ENCODE measurements at regions not wholly inside any gene's neighbourhood (a gene's known extent, or its start where the extent isn't known, plus 50 kb on each side); places are given as distances from the start of the nearest gene placed in this dataset.

DNA sequence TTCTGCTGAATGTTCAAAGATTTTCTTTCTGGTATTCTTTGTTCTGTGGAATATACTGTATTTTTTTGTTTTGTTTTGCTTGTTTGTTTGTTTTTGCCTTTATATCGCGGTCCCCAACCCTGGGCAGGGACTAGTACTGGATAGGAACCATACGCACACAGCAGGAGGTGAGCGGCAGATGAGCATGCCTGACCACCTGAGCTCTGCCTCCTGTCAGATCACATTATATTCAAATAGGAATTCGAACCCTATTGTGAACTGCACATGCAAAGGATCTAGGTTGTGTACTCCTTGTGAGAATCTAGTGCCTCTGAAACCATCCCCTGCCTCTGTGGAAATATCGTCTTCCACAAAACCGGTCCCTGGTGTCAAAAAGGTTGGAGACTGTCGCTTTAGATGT is 83.3 kb upstream of the ANO3 start:
- no peak for DNase-seq (ENCODE audit: low read depth)
- no peak overlapping the region for H3K4me3 ChIP-seq (ENCODE audit: low read depth, low read length)
- TF ChIP-seq, protein P1, sequence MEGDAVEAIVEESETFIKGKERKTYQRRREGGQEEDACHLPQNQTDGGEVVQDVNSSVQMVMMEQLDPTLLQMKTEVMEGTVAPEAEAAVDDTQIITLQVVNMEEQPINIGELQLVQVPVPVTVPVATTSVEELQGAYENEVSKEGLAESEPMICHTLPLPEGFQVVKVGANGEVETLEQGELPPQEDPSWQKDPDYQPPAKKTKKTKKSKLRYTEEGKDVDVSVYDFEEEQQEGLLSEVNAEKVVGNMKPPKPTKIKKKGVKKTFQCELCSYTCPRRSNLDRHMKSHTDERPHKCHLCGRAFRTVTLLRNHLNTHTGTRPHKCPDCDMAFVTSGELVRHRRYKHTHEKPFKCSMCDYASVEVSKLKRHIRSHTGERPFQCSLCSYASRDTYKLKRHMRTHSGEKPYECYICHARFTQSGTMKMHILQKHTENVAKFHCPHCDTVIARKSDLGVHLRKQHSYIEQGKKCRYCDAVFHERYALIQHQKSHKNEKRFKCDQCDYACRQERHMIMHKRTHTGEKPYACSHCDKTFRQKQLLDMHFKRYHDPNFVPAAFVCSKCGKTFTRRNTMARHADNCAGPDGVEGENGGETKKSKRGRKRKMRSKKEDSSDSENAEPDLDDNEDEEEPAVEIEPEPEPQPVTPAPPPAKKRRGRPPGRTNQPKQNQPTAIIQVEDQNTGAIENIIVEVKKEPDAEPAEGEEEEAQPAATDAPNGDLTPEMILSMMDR (IDR thresholded peaks at IDR 0.05; ENCODE audit: control insufficient read depth, extremely low read depth, insufficient read depth), result no peak

DNA sequence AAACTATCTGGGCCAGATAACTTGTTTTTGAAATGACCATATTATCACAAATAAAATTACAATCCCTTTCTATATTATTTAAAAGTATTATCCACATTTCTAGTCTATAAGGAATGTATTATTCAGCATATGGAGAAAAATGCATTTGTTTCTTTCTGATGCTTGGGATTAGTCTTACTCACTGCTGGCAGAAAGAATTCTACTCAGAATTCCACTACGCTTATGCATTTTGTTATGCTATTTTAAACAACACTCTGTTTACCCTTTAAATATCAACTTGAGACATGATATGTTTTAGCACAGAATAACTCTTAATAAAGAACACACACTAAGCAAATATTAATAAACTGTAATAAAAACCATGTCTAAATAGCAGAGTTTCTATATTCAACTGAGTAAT is 77.6 kb upstream of the ANO3 start:
- H3K4me3 ChIP-seq (ENCODE audit: low read depth, low read length), result no peak overlapping the region
- TF ChIP-seq, protein P1 (IDR thresholded peaks at IDR 0.05; ENCODE audit: control insufficient read depth, extremely low read depth, insufficient read depth), result no peak
- DNase-seq (ENCODE audit: low read depth), result no peak

DNA sequence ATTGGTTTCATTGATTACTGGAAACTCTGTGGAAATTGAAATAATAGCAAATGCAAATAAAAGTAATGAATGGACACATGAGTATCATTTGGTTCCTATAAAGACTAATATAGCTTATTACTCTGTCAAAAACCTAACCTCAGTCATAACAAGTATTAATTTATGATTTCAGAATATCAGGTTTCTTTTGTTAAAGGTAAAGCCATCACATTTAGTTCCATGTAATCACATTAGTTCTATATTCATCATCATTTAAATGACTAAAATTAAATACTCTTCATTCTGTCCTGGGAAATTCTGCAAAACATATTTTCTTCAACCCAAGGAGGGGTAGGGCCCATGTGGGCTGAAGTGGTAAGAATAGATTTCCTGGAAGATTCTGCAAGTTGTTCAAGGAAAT is 68.2 kb upstream of the ANO3 start:
- TF ChIP-seq, protein P1 (IDR thresholded peaks at IDR 0.05; ENCODE audit: control insufficient read depth, extremely low read depth, insufficient read depth), result no peak
- H3K4me3 ChIP-seq (ENCODE audit: low read depth, low read length), result no peak overlapping the region
- DNase-seq (ENCODE audit: low read depth), result no peak

DNA sequence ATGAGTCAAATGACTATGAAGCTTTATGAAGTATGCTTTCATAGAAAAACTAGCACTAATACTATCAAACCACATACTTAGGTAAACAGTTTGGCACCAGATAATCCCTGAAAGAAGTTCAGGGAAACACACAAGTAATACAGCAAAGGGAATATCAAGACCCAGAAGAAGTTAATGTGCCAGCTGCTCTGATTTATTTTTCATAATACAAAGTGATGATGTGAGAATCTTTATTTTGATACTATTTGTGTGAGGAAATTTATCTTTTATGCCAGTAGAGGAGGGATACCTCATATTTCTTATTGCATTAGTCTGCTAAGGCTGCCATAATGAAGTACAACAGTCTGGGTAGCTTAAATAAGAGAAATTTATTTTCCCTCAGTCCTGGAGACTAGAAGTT is 67.7 kb upstream of the ANO3 start:
- no peak overlapping the region for H3K4me3 ChIP-seq (ENCODE audit: low read depth, low read length)
- TF ChIP-seq, protein P1 (IDR thresholded peaks at IDR 0.05; ENCODE audit: control insufficient read depth, extremely low read depth, insufficient read depth), result no peak
- DNase-seq (ENCODE audit: low read depth), result no peak

DNA sequence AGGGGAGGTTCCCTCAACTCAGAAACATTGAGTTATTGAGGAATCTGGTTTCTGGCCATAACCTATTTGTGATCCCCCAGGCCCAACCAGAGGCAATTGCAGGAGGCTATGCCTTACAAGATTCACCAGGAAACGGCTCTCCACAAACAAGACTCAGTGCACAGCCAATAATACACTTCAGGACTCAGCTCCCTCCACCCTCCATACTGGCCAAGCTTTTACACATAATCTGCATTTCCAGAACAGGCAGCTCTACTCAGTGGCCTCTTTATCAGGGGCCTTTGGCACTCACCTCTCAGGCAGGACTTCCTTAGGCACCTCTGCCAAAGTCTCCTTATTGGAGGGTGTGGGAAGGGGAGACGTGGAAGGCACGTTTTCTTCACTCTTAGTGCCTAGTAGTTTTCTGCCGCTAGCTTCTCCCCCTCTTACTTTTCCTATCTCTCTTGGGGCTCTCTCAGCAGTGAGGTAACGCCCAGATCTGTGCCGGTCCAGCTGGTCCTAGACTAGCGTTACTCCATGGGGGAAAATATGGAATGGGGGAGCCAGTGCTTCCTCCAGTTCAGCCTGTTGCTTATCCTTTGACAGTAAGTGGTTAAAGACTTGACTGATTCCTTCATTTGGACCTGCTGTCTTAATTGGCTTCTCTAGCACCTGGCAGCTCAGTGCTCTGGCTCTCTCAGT is 62.8 kb upstream of the ANO3 start:
- no peak for DNase-seq (ENCODE audit: low read depth)
- TF ChIP-seq, protein P1 (IDR thresholded peaks at IDR 0.05; ENCODE audit: control insufficient read depth, extremely low read depth, insufficient read depth), result no peak
- no peak overlapping the region for H3K4me3 ChIP-seq (ENCODE audit: low read depth, low read length)

DNA sequence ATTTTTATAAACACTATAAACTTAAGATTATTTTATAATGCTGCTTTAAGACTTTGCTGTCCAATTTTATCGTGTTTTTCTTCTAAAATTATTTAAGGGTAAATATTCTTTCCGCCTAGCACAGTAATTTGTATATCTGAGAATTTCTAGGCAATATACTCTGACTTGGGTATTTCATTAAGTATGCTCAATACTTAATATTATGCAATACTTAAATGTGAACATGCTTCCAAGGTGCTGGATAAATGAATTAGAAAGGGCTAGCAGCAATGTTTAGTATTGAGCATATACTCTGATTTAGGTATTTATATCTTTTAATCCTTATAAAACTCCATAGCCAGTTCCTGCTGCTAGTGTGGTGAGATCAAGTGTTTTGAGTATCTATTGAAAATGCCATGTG is 60.3 kb upstream of the ANO3 start:
- DNase-seq (ENCODE audit: low read depth), result no peak
- no peak overlapping the region for H3K4me3 ChIP-seq (ENCODE audit: low read depth, low read length)
- TF ChIP-seq, protein P1 (IDR thresholded peaks at IDR 0.05; ENCODE audit: control insufficient read depth, extremely low read depth, insufficient read depth), result no peak

DNA sequence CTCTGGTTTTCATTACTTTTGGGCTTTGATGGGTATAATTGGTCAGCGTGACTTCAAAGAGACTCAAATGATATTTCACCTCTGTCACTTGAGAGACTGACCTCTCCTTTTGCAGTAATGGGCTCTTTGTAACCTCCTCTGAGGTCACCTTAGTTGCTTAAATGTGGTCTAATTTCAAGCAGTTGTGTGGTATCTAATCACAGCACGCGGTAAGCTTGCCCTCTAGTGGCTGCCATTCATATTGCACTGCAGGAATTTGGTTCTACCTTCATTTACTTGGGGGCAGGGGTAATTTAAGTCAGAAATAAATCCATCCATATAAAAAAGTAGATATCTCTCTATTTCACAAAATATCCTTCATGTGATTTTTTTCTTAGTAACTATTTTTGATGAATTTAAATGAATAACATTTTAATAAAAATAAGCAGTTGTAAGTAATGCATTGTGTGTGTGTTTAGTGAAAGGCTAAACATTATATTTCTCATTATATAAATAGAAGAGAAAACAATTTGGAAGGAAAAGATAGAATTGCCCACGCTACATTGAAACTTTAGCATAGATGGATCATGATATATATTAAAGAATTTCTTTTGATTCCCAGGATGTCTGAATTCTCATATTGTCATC is 55.0 kb upstream of the ANO3 start:
- DNase-seq (ENCODE audit: low read depth), result peak; percentile 40
- no peak overlapping the region for H3K4me3 ChIP-seq (ENCODE audit: low read depth, low read length)
- TF ChIP-seq, protein P1 (IDR thresholded peaks at IDR 0.05; ENCODE audit: control insufficient read depth, extremely low read depth, insufficient read depth), result peak; percentile 96

All from LNCaP clone FGC (cell line).